Renal cortical epithelial cell (primary cell): ENCODE measurements at regions not wholly inside any gene's neighbourhood (a gene's known extent, or its start where the extent isn't known, plus 50 kb on each side); places are given as distances from the start of the nearest gene placed in this dataset.

ENCODE experiments used
- DNase-seq: peaks from one replicate; pipeline ENCODE4 v3.0.0-alpha.2; 2011; ENCODE audit warnings: low read depth

GRCh38 chrY:15501181-15501580 lies 976.9 kb downstream of the NLGN4Y start:
- DNase-seq = no peak

DNA sequence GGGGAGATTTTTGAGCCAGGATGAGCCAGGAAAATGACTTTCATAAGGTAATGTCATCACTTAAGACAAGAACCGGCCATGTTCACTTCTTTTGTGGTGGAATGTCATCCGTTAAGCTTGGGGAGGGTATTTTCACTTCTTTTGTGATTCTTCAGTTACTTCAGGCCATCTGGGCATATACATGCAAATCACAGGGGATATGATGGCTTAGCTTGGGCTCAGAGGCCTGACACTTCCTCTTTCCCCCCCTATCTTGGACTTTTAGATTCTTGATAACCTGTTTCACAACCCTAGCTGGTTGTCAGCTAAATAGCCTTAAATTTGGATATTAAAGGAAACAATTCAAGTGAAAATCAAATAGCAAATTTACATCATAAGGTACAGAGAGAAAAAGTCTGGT lies 986.0 kb downstream of the NLGN4Y start:
- DNase-seq = no peak

DNA sequence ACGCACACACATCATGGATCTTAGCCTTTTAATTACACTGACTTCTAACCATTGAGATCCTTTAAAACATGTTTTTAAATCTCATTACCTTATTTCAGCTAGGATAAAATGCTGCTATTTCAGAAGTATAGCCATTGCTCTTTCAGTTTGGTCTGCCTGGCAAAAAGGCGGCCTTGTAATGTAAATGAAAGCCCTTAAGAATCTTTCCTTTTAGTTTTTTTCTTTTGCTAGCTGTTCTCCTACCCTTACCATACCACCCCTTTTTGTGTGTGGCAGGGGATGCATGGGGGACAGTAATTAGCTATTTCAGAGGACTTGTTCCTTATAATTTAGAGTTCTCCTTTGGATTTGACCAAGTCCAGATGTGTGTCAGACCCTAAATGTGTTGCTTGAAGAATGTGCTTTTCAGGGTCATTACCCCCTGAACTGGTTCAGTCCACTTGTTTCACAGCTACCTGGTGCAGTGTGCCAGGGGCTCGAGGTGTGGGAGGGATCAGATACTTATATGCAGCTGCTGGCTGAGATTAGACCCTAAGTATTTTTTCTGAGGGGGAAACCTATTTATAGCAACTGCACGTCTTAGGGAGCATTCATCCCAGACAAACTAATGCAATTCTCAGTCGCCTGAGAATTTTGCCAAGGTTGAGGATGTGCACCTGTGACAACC lies 986.8 kb downstream of the NLGN4Y start:
- DNase-seq = no peak

DNA sequence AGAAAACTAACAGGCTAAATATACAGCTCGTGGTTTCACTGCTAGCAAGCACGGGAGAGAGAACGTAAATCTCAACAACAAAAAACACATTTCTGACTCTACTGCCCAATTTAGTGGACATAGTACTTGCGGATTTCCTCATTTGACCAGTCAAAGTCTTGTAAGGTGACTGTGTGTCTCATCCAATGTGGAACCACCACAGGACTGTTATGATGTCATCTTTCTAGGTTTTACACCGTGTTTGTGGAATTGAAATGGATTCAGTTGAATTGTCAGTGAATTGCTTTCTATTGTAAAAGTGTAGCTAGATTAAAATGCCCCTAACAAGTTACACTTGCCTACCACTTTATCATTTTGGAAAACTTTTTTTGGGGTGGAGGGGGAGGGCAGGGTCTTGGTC lies 1010.8 kb downstream of the NLGN4Y start:
- peak; percentile 45 for DNase-seq

- DNase-seq = peak; percentile 97
These were observed 1011.6 kb downstream of the NLGN4Y start for GRCh38 chrY:15535784-15536511.

- DNase-seq = peak; percentile 90
These were observed 1016.2 kb downstream of the NLGN4Y start for GRCh38 chrY:15540516-15540915.

- no peak for DNase-seq
These were observed 1021.9 kb downstream of the NLGN4Y start for GRCh38 chrY:15546177-15546754.

DNA sequence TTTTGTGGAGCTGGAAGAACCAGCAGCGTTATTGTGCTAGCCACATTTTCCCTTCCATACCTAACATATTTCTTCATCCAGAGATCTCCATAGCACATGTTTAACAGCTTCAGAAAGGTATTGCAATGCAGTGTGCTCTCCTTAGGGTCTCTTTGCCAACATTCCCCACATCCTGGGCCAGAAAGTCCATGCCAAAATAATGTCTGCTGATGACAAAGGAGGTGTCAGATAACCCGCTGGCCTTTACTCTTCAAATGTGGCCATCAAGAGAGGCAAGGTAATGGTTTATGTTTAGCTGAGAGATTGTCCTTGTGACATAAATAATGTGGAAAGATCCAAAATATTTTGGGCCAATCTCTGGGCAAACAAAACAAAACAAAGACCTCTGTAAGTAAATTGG lies 1027.7 kb downstream of the NLGN4Y start:
- no peak for DNase-seq

DNA sequence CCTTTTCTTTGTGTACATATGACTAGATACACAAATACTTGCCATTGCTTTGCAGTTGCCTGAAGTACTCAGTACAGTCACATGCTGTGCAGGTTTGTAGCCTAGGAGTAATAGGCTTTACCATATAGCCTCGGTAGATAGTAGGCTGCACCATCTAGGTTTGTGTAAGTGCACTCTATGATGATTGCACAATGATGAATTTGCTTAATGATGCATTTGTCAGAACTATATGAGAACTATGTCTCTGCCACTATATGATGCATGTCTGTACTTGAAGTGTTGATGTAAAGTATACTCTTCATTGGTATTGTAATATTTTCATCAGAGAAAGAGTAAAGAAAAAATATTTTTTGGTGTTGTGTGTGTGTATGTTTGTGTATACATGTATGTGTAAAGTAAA lies 1030.7 kb downstream of the NLGN4Y start:
- DNase-seq = no peak

GRCh38 chrY:15559169-15559568 lies 1034.8 kb downstream of the NLGN4Y start:
- no peak for DNase-seq

DNA sequence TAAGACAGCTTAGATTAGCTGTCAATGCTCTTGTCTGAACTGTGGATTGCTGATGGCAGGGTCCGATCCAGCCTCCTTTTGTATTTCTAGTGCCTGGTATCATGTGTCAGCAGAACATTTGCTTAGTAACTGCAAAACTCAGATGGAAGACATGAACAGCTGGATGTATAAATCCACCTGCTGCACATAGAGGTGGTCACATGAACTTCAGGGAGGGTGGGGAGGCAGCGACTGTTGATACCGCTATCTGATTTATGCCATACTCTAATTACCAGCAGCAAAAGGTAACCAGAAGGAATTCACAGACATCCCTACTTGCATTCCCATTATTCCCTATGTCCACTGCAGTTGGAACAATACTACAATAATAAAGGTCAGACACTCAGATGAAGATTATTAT lies 1036.5 kb downstream of the NLGN4Y start:
- DNase-seq = no peak

- peak; percentile 70 for DNase-seq
These were observed 1037.4 kb downstream of the NLGN4Y start for GRCh38 chrY:15561501-15562289.

- DNase-seq = no peak
These were observed 1053.6 kb downstream of the NLGN4Y start for GRCh38 chrY:15577886-15578285.

DNA sequence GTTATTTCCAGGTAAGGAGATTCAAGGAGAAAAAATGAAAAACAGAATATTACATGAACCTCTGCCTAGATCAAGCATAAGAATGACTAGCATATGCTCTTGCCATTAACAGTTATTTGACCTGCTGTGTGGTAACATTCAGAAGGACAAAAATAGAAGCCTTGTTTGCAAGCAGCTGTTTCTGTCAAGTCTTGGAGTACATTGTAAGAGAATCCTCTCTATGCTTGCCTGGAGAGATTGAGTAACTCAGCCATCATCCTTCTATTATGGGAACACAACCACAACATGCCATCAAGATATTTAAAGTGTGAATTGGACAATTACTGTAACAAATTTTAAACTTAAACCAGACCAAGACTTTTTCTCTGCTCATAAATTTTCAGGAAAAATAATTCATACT lies 1054.4 kb downstream of the NLGN4Y start:
- DNase-seq = peak; percentile 38

GRCh38 chrY:15579245-15579644 lies 1054.9 kb downstream of the NLGN4Y start:
- DNase-seq = no peak

GRCh38 chrY:15583111-15583510 lies 1058.8 kb downstream of the NLGN4Y start:
- DNase-seq = no peak

DNA sequence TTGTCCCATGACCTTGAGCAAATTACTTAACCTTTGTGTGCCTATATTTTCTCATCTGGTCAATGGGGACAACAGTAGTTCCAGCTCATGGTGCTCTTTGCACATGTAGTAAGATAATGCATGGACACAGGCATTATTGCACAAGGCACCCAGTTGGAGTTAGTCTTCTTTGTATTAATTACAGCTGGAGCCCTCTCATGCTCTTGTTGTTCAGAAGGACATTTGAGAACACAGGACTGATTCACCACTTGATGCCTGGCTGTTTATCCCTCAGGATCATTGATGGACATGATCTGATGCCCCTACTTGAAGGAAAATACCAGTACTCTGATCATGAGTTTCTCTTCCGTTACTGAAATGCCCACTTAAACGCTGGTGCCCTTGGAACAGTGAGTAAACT lies 1068.6 kb downstream of the NLGN4Y start:
- no peak for DNase-seq

- peak; percentile 64 for DNase-seq
These were observed 1069.3 kb downstream of the NLGN4Y start for GRCh38 chrY:15593476-15594160.

DNA sequence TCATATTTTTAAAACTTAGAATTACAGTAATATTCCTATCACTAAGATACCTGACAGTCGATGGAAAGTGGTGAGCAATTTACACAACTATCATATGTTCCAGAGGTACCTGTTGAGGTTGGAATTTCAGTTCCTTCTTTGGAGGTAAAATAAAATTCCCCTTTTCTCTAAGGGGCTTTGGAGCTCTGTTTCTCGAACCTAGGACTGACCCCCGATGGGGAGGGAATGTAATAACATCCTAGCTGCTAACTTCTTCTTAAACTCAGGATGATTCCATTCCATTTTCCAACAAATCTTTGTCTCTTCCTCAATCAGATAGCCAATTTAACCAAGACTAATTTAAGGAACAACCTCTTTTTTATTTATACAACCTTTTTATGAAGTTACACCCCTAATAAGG lies 1069.8 kb downstream of the NLGN4Y start:
- no peak for DNase-seq

GRCh38 chrY:15600565-15600964 lies 1076.2 kb downstream of the NLGN4Y start:
- DNase-seq = no peak

DNA sequence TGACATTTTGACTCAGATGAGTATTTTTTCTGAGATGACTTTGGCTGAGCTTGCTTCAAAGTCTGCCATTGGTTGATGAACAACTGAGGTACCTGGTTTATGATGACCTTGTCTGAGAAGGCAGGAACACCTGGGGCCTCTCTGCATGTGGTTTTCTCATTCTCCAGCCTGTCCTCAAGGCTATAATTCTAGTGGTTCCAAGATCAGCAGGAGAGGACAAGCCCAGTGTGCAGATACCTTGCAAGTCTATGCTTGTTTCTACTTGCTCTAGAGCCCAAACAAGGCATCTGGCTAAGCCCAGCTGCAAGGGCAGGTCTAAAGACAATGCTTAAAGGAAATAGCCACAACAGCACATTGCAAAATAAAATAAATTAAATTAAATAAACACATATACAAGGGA lies 1100.0 kb downstream of the NLGN4Y start:
- DNase-seq = no peak

GRCh38 chrY:15624928-15625327 lies 1100.6 kb downstream of the NLGN4Y start:
- no peak for DNase-seq
